ENCODE measurements at regions not wholly inside any gene's neighbourhood (a gene's known extent, or its start where the extent isn't known, plus 50 kb on each side); places are given as distances from the start of the nearest gene placed in this dataset.

DNA sequence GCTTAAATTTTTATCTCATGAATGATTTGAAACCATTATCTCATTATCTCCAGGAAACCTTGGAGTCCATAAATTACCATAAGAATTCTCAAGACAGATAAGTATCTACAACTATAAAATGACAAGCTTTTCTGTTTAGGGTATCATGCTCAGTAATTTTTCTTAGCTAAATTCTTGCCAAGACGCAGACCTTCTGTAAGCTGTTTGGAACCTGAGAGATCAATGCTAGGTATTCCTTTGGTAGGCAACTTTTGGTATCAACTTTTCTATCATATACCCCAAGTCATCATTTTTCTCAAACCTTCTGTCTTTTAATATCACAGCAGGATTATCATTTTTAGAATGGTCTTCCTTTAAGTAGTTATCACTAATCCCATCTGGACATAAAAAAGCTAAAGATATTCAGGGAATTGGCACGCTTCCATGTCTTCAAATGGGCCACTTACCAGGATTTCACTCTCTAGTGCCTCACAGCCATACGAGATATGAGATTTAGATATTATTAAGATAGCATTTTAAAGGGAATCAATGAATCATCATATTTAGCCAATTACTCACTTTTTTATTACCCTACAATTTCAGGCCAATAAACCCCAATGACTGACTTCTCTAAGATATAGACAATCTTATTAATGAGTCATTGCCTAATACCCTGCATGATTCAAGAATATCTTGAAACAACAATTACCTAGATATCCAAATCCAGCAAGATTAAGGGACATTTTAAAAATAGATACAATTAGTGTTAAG is 544.1 kb downstream of the HTR7 start:
- H3K27ac ChIP-seq: no peak overlapping the region
- H3K9me3 ChIP-seq: peaks cover 0 to 7% (median 3%) of the 10 kb centered on the region in 4 donors
- no peaks in the 10 kb centered on the region for H3K27me3 ChIP-seq
- no peaks in the 10 kb centered on the region for H3K36me3 ChIP-seq
- H3K4me3 ChIP-seq: no peak overlapping the region
- TF ChIP-seq POLR2A (IDR thresholded peaks at IDR 0.05): no peak
- TF ChIP-seq POLR2AphosphoS5 (IDR thresholded peaks at IDR 0.05): no peak
- TF ChIP-seq, protein P1, sequence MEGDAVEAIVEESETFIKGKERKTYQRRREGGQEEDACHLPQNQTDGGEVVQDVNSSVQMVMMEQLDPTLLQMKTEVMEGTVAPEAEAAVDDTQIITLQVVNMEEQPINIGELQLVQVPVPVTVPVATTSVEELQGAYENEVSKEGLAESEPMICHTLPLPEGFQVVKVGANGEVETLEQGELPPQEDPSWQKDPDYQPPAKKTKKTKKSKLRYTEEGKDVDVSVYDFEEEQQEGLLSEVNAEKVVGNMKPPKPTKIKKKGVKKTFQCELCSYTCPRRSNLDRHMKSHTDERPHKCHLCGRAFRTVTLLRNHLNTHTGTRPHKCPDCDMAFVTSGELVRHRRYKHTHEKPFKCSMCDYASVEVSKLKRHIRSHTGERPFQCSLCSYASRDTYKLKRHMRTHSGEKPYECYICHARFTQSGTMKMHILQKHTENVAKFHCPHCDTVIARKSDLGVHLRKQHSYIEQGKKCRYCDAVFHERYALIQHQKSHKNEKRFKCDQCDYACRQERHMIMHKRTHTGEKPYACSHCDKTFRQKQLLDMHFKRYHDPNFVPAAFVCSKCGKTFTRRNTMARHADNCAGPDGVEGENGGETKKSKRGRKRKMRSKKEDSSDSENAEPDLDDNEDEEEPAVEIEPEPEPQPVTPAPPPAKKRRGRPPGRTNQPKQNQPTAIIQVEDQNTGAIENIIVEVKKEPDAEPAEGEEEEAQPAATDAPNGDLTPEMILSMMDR (IDR thresholded peaks at IDR 0.05): no peak
- TF ChIP-seq EP300 (IDR thresholded peaks at IDR 0.05): no peak
- 63 to 72% (median 70%) methylated on average over 3 of the region's 3 CpGs for WGBS, 5 donors
- peaks cover 0 to under 1% (median 0%) of the 10 kb centered on the region in 4 donors for H3K4me1 ChIP-seq
- intact Hi-C loops (cut with DNase I; ENCODE audit: low total_unique reads): no loop called here
- no peak for DNase-seq

- Histone ChIP-seq H3K27me3 (no peaks in the 10 kb centered on the region), H3K36me3 (no peaks in the 10 kb centered on the region), H3K27ac (no peak overlapping the region), H3K4me1 (peaks cover 0 to 6% (median 0%) of the 10 kb centered on the region in 4 donors), H3K9me3 (no peaks in the 10 kb centered on the region), H3K4me3 (no peak overlapping the region)
- no peak for DNase-seq
- WGBS, 5 donors: 76 to 92% (median 86%) methylated on average over 1 of the region's 1 CpG
- TF ChIP-seq POLR2AphosphoS5 (IDR thresholded peaks at IDR 0.05): no peak
- intact Hi-C loops (cut with DNase I; ENCODE audit: low total_unique reads): no loop called here
Measured at GRCh38 chr10:90314718-90315117, 543.1 kb downstream of the HTR7 start.

- intact Hi-C loops (cut with DNase I; ENCODE audit: low total_unique reads): no loop called here
- no peak overlapping the region for H3K27ac ChIP-seq
- no peak for DNase-seq
- H3K9me3 ChIP-seq: no peaks in the 10 kb centered on the region
- TF ChIP-seq, protein P1 (IDR thresholded peaks at IDR 0.05): no peak
- no peak for TF ChIP-seq POLR2A (IDR thresholded peaks at IDR 0.05)
- no peak for TF ChIP-seq POLR2AphosphoS5 (IDR thresholded peaks at IDR 0.05)
- no peak for TF ChIP-seq EP300 (IDR thresholded peaks at IDR 0.05)
- 89 to 92% (median 91%) methylated on average over 3 of the region's 3 CpGs for WGBS, 5 donors
- H3K27me3 ChIP-seq: no peaks in the 10 kb centered on the region
- H3K4me1 ChIP-seq: peaks cover 0 to 6% (median 0%) of the 10 kb centered on the region in 4 donors
- no peak overlapping the region for H3K4me3 ChIP-seq
- H3K36me3 ChIP-seq: no peaks in the 10 kb centered on the region
Measured at GRCh38 chr10:90317172-90317571, 540.7 kb downstream of the HTR7 start.

GRCh38 chr10:90318659-90319058 is 539.2 kb downstream of the HTR7 start:
- Histone ChIP-seq H3K36me3 (no peaks in the 10 kb centered on the region), H3K4me1 (peaks cover 0 to 6% (median 0%) of the 10 kb centered on the region in 4 donors), H3K9me3 (no peaks in the 10 kb centered on the region), H3K4me3 (no peak overlapping the region), H3K27me3 (no peaks in the 10 kb centered on the region), H3K27ac (no peak overlapping the region)
- intact Hi-C loops (cut with DNase I; ENCODE audit: low total_unique reads): no loop called here
- WGBS, 5 donors: 70 to 90% (median 73%) methylated on average over 2 of the region's 2 CpGs
- no peak for TF ChIP-seq POLR2AphosphoS5 (IDR thresholded peaks at IDR 0.05)
- TF ChIP-seq EP300 (IDR thresholded peaks at IDR 0.05): no peak
- TF ChIP-seq POLR2A (IDR thresholded peaks at IDR 0.05): no peak
- TF ChIP-seq, protein P1 (IDR thresholded peaks at IDR 0.05): no peak
- DNase-seq: no peak
